OCI-LY7 (cell line): ENCODE measurements at regions not wholly inside any gene's neighbourhood (a gene's known extent, or its start where the extent isn't known, plus 50 kb on each side); places are given as distances from the start of the nearest gene placed in this dataset.

Source experiments
- EZH2phosphoT487 ChIP-seq: fragments of 200-600 bp; sonication (generic); IDR thresholded peaks from 2 replicates; pipeline ENCODE4 v1.6.1; 2018; ENCODE audit warnings: low read depth, borderline replicate concordance, mild to moderate bottlenecking, mixed run types, antibody characterized with exemption, low read length, moderate library complexity, mixed read lengths
- TF ChIP-seq, protein P1 (sequence below): fragments of 200-600 bp; sonication (generic); conservative IDR thresholded peaks from 2 replicates; pipeline ENCODE4 v1.5.1; 2014; ENCODE audit warnings: mild to moderate bottlenecking, antibody characterized with exemption, low read length, moderate library complexity, mixed read lengths

DNA sequence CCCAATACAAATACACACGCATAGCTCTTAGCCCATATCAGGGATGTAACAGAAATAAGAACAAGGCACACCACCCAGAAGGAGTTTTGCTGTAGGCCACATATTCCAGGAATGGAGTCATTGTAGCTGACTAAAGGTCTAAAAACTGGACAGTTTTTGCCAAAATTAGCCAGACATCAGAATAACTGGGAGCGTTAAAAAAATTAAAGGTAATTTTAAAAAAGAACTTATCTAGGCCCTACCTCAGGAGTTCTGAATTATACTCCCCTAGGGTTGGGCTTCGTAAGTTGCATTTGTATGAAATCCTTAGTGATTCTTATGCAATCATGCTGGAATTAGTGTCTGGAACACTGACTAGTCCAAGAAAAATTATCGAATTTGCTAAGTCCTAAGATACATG, 987.7 kb downstream of the GALC start:
- TF ChIP-seq, protein P1, sequence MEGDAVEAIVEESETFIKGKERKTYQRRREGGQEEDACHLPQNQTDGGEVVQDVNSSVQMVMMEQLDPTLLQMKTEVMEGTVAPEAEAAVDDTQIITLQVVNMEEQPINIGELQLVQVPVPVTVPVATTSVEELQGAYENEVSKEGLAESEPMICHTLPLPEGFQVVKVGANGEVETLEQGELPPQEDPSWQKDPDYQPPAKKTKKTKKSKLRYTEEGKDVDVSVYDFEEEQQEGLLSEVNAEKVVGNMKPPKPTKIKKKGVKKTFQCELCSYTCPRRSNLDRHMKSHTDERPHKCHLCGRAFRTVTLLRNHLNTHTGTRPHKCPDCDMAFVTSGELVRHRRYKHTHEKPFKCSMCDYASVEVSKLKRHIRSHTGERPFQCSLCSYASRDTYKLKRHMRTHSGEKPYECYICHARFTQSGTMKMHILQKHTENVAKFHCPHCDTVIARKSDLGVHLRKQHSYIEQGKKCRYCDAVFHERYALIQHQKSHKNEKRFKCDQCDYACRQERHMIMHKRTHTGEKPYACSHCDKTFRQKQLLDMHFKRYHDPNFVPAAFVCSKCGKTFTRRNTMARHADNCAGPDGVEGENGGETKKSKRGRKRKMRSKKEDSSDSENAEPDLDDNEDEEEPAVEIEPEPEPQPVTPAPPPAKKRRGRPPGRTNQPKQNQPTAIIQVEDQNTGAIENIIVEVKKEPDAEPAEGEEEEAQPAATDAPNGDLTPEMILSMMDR, result no peak
- no peak for TF ChIP-seq EZH2phosphoT487
